Fibroblast of the conjunctiva (primary cell): ENCODE measurements at regions not wholly inside any gene's neighbourhood (a gene's known extent, or its start where the extent isn't known, plus 50 kb on each side); places are given as distances from the start of the nearest gene placed in this dataset.
"Not testable (repeated sequence)": the region's sequence is repeated elsewhere in the genome, so short reads cannot be mapped to it uniquely, and the experiment has no call there.

Source experiments
- DNase-seq: peaks from one replicate; pipeline ENCODE4 v3.0.0-alpha.2; 2010; ENCODE audit warnings: low read depth

DNA sequence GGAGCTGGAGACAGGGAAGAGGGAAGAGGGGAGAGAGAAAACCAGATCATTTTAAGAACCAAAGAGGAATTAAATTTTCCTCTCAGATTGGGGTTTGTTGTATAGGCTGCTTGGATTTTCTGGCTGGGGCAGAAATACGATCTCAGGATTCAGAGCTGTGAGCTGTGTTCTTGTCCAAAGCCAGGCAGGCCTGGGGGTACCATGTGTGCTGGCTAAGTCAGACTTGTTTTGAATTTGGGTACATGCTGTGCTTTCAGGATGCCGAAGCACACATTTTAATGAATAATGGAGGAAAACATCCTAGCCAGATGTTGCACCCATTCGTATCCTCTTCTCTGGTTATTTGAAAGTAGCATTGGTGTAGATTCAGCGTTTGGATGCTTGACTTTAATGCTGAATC, 170.3 kb upstream of the PODXL start:
- no peak for DNase-seq

DNA sequence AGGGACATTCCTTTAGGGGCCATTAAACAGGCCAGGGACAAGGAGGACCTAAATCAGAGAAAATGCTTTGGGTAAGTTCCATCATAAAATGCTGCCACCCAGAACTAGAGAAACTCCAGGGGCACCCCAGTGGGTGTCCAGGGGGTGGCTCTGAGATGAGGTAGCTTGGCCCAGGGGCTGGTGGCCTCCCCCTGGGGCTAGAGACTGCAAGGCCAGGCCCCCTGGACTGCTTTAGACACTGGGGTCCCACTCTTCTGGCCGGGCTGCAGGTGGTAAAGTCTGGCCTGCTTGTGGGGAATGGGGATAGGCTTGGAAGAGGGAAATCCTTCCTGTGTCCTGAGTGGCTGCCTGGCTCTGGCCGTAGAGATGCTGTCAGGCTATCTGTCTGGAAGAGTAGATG, 169.6 kb upstream of the PODXL start:
- no peak for DNase-seq

DNA sequence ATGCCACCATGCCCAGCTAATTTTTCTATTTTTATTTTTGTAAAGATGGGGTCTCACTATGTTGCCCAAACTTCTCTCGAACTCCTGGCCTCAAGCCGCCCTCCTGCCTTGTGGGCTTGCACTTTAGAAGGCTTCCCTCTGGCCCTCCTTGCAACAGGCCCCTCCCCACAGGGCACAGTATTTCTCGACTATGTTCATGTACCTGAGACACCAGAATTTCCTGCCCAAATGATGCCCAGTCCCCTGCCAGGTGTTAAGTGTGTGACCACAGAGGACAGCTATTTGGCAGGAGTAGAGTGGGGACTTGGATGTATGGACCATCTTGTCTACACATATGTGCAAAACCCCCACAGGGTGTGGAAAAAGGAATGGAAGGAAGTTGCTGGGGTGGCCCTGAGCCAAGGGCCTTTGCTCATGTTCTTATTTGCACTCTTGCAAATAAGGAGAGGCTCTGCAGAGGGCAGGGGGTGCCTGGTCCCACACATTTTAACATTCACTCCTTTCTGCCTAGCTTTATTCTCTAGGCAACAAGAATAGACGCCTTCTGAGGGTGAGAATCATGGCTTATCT, 168.4 kb upstream of the PODXL start:
- no peak for DNase-seq

DNA sequence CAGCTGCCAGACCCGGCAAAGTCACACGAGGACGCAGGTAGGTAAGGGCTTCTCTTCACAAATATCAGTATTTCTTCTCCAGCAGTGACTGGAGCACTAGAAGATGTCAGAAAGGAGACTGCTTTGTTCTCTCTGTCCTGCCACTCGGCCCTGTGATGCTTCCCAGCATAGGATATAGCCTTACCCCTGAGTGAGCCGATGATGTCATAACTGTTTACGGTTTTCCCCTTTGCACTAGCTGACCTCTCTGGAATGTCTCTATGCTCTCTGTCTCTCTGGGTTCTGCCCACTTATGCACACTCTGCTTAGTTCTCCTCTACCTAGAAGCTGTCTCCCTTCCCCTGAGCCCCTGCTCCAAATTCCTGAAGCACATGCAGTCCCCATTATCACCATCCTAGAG, 167.5 kb upstream of the PODXL start:
- DNase-seq, result no peak

DNA sequence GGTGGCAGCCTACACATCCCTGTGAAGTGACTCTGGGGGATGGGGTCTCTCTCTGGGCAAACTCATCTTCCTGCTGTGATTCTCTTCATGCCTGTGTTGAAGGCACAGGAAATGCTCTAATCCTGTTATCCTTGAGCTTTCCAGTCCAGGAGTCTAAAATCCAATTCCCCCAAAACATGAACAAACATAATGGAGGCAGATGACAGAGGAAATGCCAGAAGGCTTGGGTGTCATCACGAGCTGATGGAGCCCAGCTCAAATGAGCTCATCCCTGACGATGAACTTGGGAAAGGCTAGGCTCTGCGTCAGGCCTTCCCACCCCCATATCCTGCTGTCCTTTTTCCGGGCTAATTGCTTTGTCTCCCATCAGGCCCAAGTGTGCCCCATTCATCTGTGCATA, 165.9 kb upstream of the PODXL start:
- no peak for DNase-seq

DNA sequence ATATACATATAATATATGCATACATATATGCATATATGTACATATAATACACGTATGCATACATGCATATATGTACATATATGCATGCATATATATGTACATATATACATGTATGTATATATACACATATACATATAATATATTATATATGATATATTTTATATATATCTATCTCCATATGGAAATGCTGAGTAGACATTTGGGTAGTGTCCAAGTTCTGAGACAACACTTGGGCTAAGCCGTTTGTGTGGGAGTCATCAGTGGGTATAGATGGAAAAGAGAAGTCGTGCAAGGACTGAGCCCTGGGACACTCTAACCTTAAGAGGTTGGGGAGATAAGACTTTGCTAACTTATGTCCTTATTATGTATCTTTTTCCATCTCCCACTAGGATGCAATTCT, 165.2 kb upstream of the PODXL start:
- no peak for DNase-seq

DNA sequence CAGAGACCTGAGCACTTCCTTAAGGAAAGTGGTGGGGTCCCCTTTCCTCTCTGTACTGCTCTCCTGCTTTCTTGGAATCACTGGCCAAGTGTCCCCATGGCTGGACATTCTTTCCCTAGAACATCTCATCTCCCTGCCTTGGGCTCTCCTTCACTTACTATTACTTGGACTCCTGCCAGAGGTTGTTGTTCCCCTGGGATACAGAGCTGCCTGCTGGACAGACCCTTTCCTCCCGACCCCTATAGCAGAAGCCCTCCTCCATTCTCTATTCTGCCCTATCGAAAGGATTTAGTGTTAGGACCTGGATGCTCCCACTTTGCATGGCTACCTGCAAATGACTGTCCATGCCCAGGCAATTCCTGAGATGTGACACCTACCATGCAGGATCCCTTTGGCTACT, 164.3 kb upstream of the PODXL start:
- no peak for DNase-seq

DNA sequence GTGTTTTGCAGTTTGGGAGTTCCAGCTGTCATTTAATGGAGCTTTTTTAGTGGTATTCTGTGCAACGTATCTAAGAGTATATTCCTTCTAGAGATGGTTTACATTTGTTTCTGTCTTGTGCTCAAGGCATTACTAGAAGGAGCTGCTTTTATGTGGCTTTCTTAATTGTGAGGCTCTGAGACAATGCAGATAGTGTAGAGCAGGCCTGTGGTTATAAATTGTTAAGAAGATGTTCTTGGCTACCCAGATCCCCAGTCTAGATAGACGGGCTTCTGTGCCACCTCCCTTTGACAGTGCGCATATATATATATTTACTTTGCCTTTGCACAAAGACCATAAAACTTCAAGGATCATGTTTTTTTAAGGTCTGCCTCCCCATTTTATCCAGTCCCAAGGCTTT, 160.8 kb upstream of the PODXL start:
- DNase-seq, result no peak

DNA sequence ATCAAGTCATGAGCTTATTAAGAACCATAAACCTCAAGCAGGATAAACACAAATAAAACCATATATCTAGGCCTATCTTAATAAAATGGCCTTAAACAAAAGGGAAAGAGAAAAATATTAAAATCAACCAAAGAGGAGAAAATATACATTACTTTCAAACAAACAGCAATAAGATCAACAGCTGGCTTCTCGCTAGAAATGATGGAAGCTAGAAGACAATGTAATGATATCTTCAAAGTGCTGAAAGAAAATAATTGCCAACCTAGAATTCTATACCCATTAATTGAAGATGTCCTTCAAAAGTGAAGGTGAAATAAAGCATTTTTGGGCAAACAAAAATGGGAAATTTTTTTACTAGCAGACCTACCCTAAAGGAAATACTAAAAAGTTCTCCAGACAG, 142.9 kb upstream of the PODXL start:
- DNase-seq, result no peak

DNA sequence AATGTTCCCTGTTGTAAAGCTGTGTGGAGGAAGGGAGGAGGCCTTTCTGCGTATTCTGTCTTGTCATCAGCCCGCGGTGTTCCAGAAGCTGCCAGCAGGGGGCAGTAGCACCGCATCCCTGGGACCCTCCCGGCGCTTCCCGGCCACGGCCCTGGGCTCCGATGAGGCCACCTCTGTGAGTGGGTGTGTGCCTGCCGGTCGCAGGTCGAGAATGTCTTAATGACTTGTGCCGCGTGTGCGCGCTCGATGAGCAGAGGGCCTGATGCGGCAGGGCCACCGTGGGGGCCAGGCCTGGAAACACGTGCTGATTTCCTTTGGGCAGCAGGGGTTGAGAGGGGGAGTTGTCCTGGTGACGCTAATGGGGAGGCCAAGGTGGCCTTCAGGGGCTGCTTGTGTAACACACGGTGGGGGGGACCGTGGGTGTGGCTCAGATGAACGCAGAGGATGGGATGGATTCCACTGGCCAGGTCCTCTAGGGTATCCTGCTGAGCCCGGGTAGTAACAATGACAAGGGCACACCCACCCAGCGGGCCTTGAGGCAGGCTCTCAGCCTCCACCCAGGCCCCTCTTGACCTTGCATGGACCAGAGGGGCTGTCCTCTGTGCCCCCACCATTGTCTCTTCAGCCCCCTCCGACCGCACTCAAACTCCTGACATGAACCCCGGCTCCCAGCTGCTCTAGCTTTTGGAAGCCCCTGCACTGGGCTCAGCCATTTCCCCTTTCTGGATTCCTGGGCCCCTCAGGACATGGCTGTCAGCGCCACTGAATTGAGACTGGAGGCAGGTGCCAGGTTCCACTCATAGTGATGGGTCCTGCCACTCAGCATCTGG, 135.9 kb upstream of the PODXL start:
- no peak for DNase-seq

DNA sequence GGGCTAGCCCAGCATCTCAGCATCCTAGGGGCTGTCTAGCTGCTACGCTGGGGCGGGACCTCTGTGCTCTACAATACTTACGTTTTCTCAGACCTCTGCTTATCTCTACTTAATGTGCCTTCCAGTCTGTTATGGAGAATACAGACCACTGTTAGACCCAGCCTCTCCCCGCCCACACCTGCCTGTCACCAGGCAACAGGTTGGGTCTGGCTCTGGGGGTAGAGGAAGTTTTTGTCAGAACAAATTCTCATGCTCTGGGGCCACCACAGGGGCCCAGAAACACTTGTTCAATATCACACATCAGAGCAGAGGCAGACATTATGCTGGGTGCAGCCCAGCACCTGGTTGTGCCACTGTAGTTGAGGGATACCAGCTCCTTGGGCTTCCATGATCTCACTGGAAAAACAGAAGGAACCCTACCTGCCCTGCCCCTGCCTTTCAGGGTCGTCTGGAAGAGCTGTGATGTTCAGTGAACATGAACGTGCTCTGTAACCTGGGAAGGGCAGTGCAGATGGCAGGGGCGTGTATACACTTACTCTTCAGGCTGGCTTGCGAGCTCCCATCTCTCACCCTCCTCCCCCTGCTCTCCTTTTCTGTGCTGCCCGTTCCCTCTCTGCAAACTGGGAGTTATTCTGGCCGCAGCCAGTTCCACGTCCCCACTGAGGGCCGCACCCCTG, 135.2 kb upstream of the PODXL start:
- DNase-seq, result no peak

DNA sequence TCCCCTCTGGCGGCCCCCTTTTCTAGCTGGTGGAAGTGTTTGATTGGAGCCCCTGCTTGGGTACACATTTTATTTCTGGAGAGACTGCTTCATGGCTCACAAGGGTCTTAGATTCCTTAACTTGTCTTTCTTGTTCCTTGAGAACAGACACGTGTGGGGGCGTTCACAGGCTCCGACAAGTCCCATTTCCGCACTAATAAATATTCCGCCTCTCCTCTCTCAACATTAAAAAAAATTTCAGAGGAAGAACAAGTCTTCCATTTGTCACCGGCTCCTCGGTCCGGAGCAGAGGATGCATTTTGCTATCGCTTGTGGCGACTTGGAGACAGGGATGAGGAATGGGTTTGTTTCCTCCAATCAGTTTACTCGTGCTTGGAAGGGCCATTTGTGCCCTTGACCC, 134.0 kb upstream of the PODXL start:
- DNase-seq, result no peak

DNA sequence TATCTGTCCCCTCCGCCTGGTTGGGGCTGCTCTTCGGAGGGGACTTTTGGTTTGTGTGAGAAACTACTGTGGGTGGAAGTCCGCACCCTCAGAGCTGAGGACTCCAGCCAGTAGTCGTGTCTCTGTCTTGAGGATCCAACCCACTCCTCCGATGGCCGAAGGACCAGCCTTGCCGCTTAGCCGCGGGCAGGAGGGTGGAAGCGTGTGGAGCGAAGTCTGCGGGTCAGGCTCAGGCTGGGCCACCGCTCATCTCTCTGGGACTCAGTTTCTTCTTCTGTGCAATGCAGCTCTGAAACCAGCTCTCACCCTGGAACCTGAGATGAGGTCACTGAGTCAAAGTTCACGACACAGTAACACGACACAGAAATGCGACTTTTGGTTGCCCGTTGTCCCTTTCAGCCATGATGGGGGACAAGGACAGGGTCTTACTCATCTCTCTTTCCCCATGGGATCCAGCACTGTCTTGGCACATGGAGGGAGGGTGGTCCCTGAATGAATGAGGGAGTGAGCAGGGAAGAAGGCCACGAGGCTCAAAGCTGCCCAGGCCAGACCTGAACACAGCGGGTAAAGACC, 133.3 kb upstream of the PODXL start:
- DNase-seq, result no peak

DNA sequence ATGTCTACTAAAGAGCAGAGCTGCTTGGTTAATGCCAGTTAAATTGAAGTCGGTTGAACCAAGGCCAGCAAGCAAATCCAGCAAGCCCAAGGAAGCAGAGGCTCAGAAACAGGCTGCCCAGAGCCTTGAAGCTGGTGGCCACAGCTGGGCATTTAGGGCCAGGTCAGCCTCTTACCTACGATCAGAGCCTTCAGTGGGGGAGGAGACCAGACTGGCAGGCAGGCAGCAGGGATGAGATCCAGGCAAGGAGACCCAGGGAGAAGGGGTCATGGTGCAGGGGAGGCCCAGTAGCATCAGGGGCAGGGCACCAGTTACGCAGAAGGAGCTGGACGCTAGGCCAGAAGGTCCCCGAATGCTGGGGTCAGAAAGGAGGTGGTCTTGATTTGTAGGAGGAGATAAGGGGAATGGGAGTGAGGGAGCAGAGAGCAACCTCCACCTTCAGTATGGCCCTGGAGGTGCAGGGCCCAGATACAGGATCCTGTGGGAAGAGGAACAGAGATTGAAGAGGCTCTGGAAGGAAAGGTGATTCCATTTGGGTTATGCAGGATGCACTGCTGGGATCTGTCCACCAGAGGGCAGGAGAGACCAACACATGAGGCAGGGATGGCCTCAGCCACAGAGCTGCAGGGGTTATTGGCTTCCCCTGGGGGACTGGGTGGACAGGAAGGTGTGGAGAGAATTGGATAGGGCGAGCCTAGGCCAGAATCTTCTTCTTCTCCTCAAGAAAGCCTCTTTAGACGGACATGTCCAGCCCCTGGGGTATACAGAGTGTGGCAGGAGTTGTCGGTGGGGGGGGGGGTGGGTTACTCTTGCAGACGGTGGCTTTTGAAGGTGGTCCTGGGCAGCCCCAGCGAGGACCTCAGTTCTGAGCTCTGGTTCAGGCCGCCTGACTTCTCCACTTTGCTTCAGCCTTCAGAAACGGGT, 132.6 kb upstream of the PODXL start:
- DNase-seq, result peak; percentile 51

DNA sequence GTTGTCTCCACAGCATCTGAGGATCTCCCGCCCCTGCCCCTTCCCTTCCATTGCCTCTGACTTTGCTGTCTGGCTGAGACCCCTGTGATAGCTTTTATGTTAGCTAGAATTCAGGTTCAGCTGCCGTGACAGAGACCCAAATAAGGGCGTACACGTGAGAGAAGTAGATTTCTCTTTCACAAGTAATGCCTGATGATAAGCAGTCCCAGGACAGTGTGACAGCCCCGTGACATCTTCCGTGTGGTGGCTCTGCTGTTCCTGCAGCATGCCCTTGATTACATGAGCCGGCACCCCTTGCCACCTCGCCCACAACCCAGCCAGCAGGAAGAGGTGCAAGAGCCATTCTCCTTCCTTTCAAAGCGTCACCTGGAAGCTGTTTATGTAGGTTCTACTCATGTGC, 130.9 kb upstream of the PODXL start:
- no peak for DNase-seq

DNA sequence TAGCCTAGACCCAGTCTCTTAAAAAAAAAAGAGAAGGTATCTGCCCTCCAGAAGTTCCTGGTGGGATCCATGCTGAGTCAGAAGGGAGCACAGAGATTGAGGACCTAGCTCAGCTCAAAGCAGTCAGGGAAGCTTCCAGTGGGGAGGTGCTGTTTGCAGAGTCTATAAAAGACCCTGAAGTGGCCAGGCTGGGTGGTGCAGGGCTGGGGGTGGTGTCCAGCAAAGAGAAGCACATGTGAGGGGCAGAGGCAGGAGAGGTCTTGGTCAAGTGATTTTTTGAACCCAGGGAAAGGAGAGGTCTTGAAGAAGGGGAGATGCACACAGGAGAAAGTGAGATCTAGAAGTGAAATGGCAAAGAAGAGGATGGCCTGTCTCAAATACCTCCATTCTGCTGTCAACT, 130.4 kb upstream of the PODXL start:
- DNase-seq, result no peak

DNA sequence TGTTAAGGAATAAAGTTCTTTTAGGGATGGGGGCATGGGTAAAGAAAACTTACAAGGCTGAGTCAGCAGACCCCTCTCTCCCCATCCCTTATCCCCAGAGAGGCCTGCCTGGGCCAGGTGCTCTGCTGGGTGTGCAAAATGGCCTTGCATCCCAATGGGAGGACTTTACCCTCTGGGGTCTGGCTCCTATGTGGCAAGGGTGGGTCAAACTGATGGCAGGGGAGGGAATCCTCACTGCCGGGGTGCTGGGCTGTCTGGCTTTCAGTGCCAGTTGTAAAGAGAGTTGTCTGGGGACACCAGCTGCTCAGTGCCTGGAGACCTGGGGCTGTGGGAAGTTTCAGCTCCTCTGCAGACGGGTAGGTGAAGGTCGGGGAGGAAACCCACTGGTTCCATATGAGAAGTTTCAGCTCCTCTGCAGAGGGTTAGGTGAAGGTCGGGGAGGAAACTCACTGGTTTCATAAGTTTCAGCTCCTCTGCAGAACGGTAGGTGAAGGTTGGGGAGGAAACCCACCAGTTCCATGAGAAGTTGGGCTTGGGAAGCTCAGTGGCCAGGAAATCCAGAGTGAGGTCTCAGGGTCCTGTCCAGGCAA, 127.2 kb upstream of the PODXL start:
- DNase-seq, result no peak

DNA sequence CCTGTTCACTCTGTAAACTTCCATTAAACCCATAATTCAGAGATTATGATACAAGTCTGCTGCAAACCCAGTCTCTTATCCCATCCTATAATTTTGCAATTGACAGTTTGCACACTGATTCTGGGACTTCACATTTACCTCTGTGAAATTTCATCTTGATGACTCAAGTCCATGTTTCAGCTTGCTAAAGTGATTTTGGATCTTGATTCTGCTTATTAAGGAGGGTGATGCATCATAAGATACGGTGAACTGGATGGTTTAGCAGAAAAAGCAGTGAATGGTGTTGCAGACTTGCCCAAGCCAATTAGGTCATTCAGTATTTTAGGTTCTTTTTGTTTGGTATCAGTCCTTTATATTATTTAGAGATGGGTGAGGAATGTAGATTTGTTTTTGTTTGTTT, 125.5 kb upstream of the PODXL start:
- no peak for DNase-seq

DNA sequence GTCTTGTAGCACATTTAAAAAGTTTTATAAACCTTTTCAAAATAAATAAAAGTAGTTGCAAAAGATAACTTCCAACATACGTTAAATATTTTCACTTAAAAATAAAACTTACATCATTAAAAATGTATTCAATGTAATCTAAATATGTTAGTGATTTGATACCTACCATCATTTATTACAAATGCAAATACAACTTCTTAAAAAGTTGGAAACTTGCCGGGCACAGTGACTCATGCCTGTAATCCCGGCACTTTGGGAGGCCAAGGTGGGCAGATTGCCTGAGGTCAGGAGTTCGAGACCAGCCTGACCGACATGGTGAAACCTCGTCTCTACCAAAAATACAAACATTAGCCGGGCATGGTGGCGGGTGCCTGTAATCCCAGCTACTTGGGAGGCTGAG, 122.6 kb upstream of the PODXL start:
- DNase-seq, result not testable (repeated sequence)

DNA sequence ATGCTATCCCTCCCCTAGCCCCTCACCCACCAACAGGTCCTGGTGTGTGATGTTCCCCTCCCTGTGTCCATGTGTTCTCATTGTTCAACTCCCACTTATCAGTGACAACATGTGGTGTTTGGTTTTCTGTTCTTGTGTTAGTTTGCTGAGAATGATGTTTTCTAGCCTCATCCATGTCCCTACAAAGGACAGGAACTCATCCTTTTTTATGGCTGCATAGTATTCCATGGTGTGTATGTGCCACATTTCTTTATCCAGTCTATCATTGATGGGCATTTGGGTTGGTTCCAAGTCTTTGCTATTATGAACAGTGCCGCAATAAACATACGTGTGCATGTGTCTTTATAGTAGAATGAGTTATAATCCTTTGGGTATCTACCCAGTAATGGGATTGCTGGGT, 120.4 kb upstream of the PODXL start:
- not testable (repeated sequence) for DNase-seq

DNA sequence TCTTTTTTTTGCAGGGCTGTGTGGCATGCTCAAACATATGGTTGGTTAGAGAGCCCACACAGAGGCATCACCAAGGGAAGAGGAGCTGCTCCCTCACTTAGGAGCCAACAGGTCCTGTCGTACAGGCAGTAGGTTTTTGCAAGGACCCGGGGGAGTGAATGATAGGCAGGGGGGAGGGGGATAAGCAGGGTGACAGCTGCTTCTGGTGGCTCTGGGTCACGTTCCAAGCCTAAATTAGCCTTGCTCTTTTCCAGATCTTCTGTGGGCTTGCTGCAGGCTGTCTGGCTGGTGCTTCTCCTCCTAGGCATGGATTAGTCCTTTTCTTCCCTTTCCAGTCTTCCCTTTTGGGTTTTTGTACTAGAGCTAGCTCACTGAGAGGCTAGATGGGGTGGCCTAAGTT, 117.7 kb upstream of the PODXL start:
- no peak for DNase-seq

DNA sequence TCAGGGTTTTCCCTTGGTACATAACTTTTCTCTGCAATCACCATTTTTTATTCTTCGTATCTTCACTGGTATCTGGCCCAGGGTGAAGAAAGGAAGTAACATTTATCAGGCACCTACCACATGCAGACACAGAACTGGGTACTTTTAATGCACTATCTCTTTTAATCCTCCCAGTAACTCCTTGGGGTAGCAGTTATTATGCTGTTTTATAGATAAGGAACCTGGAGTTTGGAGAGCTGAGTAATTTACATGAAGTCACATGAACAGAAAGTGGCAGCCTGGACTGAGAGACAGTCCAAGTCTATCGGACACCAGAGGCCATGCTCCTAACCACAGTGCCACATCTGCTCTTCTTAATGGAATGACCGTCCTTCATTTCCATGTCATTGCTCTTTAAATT, 117.1 kb upstream of the PODXL start:
- no peak for DNase-seq
